Right lobe of liver (tissue), 4 donors: ENCODE measurements at regions not wholly inside any gene's neighbourhood (a gene's known extent, or its start where the extent isn't known, plus 50 kb on each side); places are given as distances from the start of the nearest gene placed in this dataset.

ENCODE experiments used
- CTCF ChIP-seq, 4 donors: fragments of 200-600 bp in 3 of 4; fragments of 450-650 bp in 1 of 4; IDR thresholded peaks; one replicate each; pipeline versions ENCODE4 v1.5.1 to v1.8.0; 2016 to 2022; ENCODE audit warnings: antibody characterized with exemption in 4 of 4, mild to moderate bottlenecking in 2 of 4
- POLR2A ChIP-seq: fragments of 450-650 bp; IDR thresholded peaks from one replicate; pipeline ENCODE4 v1.6.1; 2017; ENCODE audit warnings: antibody characterized with exemption, mild to moderate bottlenecking
- donor health status: DM: no; HTN: no; CAD: no.
- donor health status: DM: no; HTN: no; CAD: no.
- donor health status: DM: no; HTN: yes; CAD: no.

DNA sequence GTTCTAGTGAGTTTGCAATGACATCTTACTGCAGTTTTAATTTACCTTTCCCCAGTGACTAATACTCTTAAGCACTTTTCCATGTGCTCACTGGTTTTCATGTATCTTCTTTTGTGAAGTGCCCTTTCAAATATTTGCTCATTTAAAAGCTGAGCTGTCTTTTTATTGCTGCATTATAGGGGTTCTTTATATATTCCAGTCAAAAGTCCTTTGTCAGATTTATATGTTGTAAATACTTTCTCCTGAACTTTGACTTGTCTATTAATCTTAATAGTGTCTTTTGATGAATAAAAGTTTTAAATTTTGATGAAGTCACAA lies 50.2 kb upstream of the ELOVL5 start:
- no peak for TF ChIP-seq CTCF (IDR thresholded peaks at IDR 0.05)
- no peak for TF ChIP-seq POLR2A
